Lower leg skin (tissue), 3 donors: ENCODE measurements at regions not wholly inside any gene's neighbourhood (a gene's known extent, or its start where the extent isn't known, plus 50 kb on each side); places are given as distances from the start of the nearest gene placed in this dataset.

Experiments used
- CTCF ChIP-seq, 3 donors: fragments of 450-650 bp; IDR thresholded peaks; one replicate each; pipeline ENCODE4 v1.5.1; 2016; ENCODE audit warnings: antibody characterized with exemption in 3 of 3, mild to moderate bottlenecking in 3 of 3, moderate library complexity in 2 of 3
- POLR2A ChIP-seq, 2 donors: fragments of 450-650 bp; IDR thresholded peaks; one replicate each; pipeline ENCODE4 v1.6.1; 2016 to 2017; ENCODE audit warnings: antibody characterized with exemption in 2 of 2, mild to moderate bottlenecking in 1 of 2, moderate library complexity in 1 of 2

- TF ChIP-seq CTCF (IDR thresholded peaks at IDR 0.05) = no peak
- no peak for TF ChIP-seq POLR2A (IDR thresholded peaks at IDR 0.05)
These were observed 1154.0 kb upstream of the EYS start for GRCh38 chr6:66861007-66861541.
